ENCODE measurements at regions not wholly inside any gene's neighbourhood (a gene's known extent, or its start where the extent isn't known, plus 50 kb on each side); places are given as distances from the start of the nearest gene placed in this dataset.

- H3K9me3 ChIP-seq (ENCODE audit: low read length) = no peaks in the 10 kb centered on the region
- no peak for DNase-seq
- Mint-ChIP-seq H3K4me1 (no peaks in the 10 kb centered on the region), H3K27me3 (no peaks in the 10 kb centered on the region), H3K4me3 (no peak overlapping the region), H3K9me3 (peaks cover 2 to 9% (median 4%) of the 10 kb centered on the region in 5 donors), H3K27ac (no peak overlapping the region), H3K36me3 (no peaks in the 10 kb centered on the region)
- no peaks in the 10 kb centered on the region for H3K27me3 ChIP-seq (ENCODE audit: insufficient read depth, low read length, poor library complexity, severe bottlenecking)
- ChIA-PET POLR2A (no interaction called here), CTCF (no interaction called here)
- no peaks in the 10 kb centered on the region for H3K4me1 ChIP-seq (ENCODE audit: insufficient read depth, low read length)
- H3K36me3 ChIP-seq (ENCODE audit: insufficient read depth, low read length) = no peaks in the 10 kb centered on the region
- H3K4me3 ChIP-seq (ENCODE audit: low read length) = no peak overlapping the region
- no peak overlapping the region for H3K27ac ChIP-seq (ENCODE audit: low read depth, low read length)
Observed at GRCh38 chr5:51273021-51273420, 110.2 kb upstream of the ISL1 start.

GRCh38 chr5:51273871-51274270, 109.4 kb upstream of the ISL1 start:
- ChIA-PET POLR2A (no interaction called here), CTCF (no interaction called here)

DNA sequence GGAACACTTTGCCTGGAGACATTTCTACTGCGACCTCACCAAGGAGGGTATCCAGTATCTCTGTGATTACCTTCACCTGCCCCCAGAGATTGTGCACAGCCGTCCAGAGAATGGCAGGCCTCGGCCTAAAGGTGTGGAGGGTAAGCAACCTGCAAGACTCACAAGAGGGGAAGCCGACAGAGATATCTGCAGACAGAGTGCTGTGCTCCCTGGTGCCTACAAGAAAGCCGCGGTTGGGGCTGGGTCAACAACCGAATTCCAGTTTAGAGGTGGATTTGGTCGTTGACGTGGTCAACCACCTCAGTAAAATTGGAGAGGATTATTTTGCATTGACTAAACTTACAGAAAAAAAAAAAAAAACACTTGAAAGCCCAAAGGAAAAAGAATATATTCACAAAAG, 107.8 kb upstream of the ISL1 start:
- DNase-seq = no peak
- POLR2A ChIA-PET = no interaction called here
- no peak overlapping the region for H3K4me3 Mint-ChIP-seq

More at GRCh38 chr5:51273871-51274270, 109.4 kb upstream of the ISL1 start:
- Mint-ChIP-seq H3K27me3 (no peaks in the 10 kb centered on the region), H3K9me3 (peaks cover 3 to 9% (median 5%) of the 10 kb centered on the region in 5 donors), H3K4me1 (no peaks in the 10 kb centered on the region), H3K36me3 (no peaks in the 10 kb centered on the region), H3K4me3 (no peak overlapping the region), H3K27ac (no peak overlapping the region)
- Histone ChIP-seq H3K27me3 (ENCODE audit: insufficient read depth, low read length, poor library complexity, severe bottlenecking) (no peaks in the 10 kb centered on the region), H3K9me3 (ENCODE audit: low read length) (no peaks in the 10 kb centered on the region), H3K27ac (ENCODE audit: low read depth, low read length) (no peak overlapping the region), H3K4me1 (ENCODE audit: insufficient read depth, low read length) (no peaks in the 10 kb centered on the region), H3K36me3 (ENCODE audit: insufficient read depth, low read length) (no peaks in the 10 kb centered on the region), H3K4me3 (ENCODE audit: low read length) (no peak overlapping the region)
- DNase-seq = no peak

DNA sequence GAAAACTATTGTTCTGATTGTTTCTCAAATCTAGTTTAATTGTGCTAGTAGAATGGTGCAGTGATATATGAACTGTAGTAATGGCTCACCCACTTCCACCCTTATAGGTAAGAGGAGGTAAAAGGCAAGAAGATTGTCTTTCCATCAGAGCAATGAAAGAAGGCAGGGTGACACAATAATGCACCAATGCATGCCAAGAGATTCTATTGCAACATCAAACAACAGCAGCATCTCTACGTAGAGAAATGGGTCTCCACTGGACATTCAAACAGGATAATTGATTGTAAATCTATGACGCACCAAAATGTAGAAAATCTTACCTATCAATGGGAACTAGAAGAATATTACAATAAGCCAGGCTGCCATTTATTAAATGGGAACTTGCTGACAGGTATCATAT, 107.0 kb upstream of the ISL1 start:
- no peaks in the 10 kb centered on the region for H3K36me3 Mint-ChIP-seq
- no peaks in the 10 kb centered on the region for H3K4me1 Mint-ChIP-seq
- no peaks in the 10 kb centered on the region for H3K4me1 ChIP-seq (ENCODE audit: insufficient read depth, low read length)
- H3K27ac ChIP-seq (ENCODE audit: low read depth, low read length) = no peak overlapping the region
- no peaks in the 10 kb centered on the region for H3K27me3 Mint-ChIP-seq
- no peaks in the 10 kb centered on the region for H3K36me3 ChIP-seq (ENCODE audit: insufficient read depth, low read length)
- no peak overlapping the region for H3K4me3 Mint-ChIP-seq
- no peak for DNase-seq
- ChIA-PET CTCF (no interaction called here), POLR2A (no interaction called here)
- H3K9me3 Mint-ChIP-seq = peaks cover 4 to 11% (median 6%) of the 10 kb centered on the region in 5 donors
- H3K27ac Mint-ChIP-seq = no peak overlapping the region
- H3K27me3 ChIP-seq (ENCODE audit: insufficient read depth, low read length, poor library complexity, severe bottlenecking) = no peaks in the 10 kb centered on the region
- H3K9me3 ChIP-seq (ENCODE audit: low read length) = no peaks in the 10 kb centered on the region
- H3K4me3 ChIP-seq (ENCODE audit: low read length) = no peak overlapping the region

More for the DNA sequence above, 107.8 kb upstream of the ISL1 start:
- Mint-ChIP-seq H3K27ac (no peak overlapping the region), H3K4me1 (no peaks in the 10 kb centered on the region), H3K27me3 (no peaks in the 10 kb centered on the region), H3K9me3 (peaks cover 3 to 9% (median 5%) of the 10 kb centered on the region in 5 donors), H3K36me3 (no peaks in the 10 kb centered on the region)
- H3K27me3 ChIP-seq (ENCODE audit: insufficient read depth, low read length, poor library complexity, severe bottlenecking) = no peaks in the 10 kb centered on the region
- CTCF ChIA-PET = no interaction called here
- no peaks in the 10 kb centered on the region for H3K9me3 ChIP-seq (ENCODE audit: low read length)
- no peaks in the 10 kb centered on the region for H3K4me1 ChIP-seq (ENCODE audit: insufficient read depth, low read length)
- no peaks in the 10 kb centered on the region for H3K36me3 ChIP-seq (ENCODE audit: insufficient read depth, low read length)
- no peak overlapping the region for H3K4me3 ChIP-seq (ENCODE audit: low read length)
- H3K27ac ChIP-seq (ENCODE audit: low read depth, low read length) = no peak overlapping the region

GRCh38 chr5:51278539-51278938, 104.7 kb upstream of the ISL1 start:
- Histone ChIP-seq H3K36me3 (ENCODE audit: insufficient read depth, low read length) (no peaks in the 10 kb centered on the region), H3K27ac (ENCODE audit: low read depth, low read length) (no peak overlapping the region), H3K9me3 (ENCODE audit: low read length) (no peaks in the 10 kb centered on the region), H3K27me3 (ENCODE audit: insufficient read depth, low read length, poor library complexity, severe bottlenecking) (no peaks in the 10 kb centered on the region), H3K4me3 (ENCODE audit: low read length) (no peak overlapping the region), H3K4me1 (ENCODE audit: insufficient read depth, low read length) (no peaks in the 10 kb centered on the region)
- no peaks in the 10 kb centered on the region for H3K27me3 Mint-ChIP-seq
- H3K36me3 Mint-ChIP-seq = no peaks in the 10 kb centered on the region
- ChIA-PET POLR2A (no interaction called here), CTCF (no interaction called here)
- H3K4me3 Mint-ChIP-seq = no peak overlapping the region
- H3K9me3 Mint-ChIP-seq = peaks cover 4 to 5% (median 4%) of the 10 kb centered on the region in 5 donors
- H3K4me1 Mint-ChIP-seq = no peaks in the 10 kb centered on the region
- no peak for DNase-seq
- H3K27ac Mint-ChIP-seq = no peak overlapping the region

GRCh38 chr5:51279983-51280706, 103.1 kb upstream of the ISL1 start:
- Histone ChIP-seq H3K4me1 (ENCODE audit: insufficient read depth, low read length) (no peaks in the 10 kb centered on the region), H3K27ac (ENCODE audit: low read depth, low read length) (no peak overlapping the region), H3K36me3 (ENCODE audit: insufficient read depth, low read length) (no peaks in the 10 kb centered on the region), H3K4me3 (ENCODE audit: low read length) (no peak overlapping the region), H3K27me3 (ENCODE audit: insufficient read depth, low read length, poor library complexity, severe bottlenecking) (no peaks in the 10 kb centered on the region), H3K9me3 (ENCODE audit: low read length) (no peaks in the 10 kb centered on the region)
- Mint-ChIP-seq H3K9me3 (peaks cover 3 to 9% (median 4%) of the 10 kb centered on the region in 5 donors), H3K27ac (no peak overlapping the region), H3K4me1 (no peaks in the 10 kb centered on the region), H3K36me3 (no peaks in the 10 kb centered on the region), H3K4me3 (no peak overlapping the region), H3K27me3 (no peaks in the 10 kb centered on the region)
- POLR2A ChIA-PET = no interaction called here
- CTCF ChIA-PET = no interaction called here
- no peak for DNase-seq

GRCh38 chr5:51286046-51286445, 97.2 kb upstream of the ISL1 start:
- H3K9me3 Mint-ChIP-seq = peaks cover 0 to 12% (median 0%) of the 10 kb centered on the region in 5 donors
- Histone ChIP-seq H3K9me3 (ENCODE audit: low read length) (no peaks in the 10 kb centered on the region), H3K36me3 (ENCODE audit: insufficient read depth, low read length) (no peaks in the 10 kb centered on the region), H3K27me3 (ENCODE audit: insufficient read depth, low read length, poor library complexity, severe bottlenecking) (no peaks in the 10 kb centered on the region), H3K4me3 (ENCODE audit: low read length) (no peak overlapping the region), H3K4me1 (ENCODE audit: insufficient read depth, low read length) (no peaks in the 10 kb centered on the region), H3K27ac (ENCODE audit: low read depth, low read length) (no peak overlapping the region)
- H3K27ac Mint-ChIP-seq = no peak overlapping the region
- H3K27me3 Mint-ChIP-seq = no peaks in the 10 kb centered on the region
- H3K36me3 Mint-ChIP-seq = no peaks in the 10 kb centered on the region
- H3K4me3 Mint-ChIP-seq = no peak overlapping the region
- CTCF ChIA-PET = no interaction called here
- H3K4me1 Mint-ChIP-seq = no peaks in the 10 kb centered on the region
- DNase-seq = no peak
- POLR2A ChIA-PET = no interaction called here

DNA sequence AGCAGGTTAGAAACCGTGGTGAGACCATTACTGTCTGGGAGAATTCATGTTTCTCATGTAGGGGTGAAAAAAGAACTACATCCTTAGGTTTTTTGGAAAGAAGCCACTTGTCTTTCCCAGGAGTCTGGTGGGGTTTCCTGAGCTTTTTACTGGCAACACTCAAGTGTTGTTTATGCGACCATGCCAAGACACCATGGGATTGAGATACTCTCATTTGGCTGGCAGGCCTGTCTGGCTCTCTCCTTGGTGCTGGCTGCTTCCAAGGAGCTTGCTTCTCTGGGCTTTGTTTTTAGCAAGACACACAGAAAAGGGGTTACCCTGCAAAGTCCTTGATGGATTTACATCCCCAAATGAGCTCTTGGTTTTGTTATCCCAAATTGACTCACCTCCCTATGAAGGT, 80.9 kb upstream of the ISL1 start:
- H3K36me3 Mint-ChIP-seq = no peaks in the 10 kb centered on the region
- no peaks in the 10 kb centered on the region for H3K4me1 Mint-ChIP-seq
- POLR2A ChIA-PET = no interaction called here
- peaks cover 6 to 25% (median 9%) of the 10 kb centered on the region in 5 donors for H3K9me3 Mint-ChIP-seq
- CTCF ChIA-PET = no interaction called here
- no peak overlapping the region for H3K27ac Mint-ChIP-seq
- Histone ChIP-seq H3K36me3 (ENCODE audit: insufficient read depth, low read length) (no peaks in the 10 kb centered on the region), H3K9me3 (ENCODE audit: low read length) (no peaks in the 10 kb centered on the region), H3K4me3 (ENCODE audit: low read length) (no peak overlapping the region), H3K4me1 (ENCODE audit: insufficient read depth, low read length) (no peaks in the 10 kb centered on the region), H3K27ac (ENCODE audit: low read depth, low read length) (no peak overlapping the region), H3K27me3 (ENCODE audit: insufficient read depth, low read length, poor library complexity, severe bottlenecking) (no peaks in the 10 kb centered on the region)
- H3K4me3 Mint-ChIP-seq = no peak overlapping the region
- H3K27me3 Mint-ChIP-seq = no peaks in the 10 kb centered on the region
- DNase-seq = no peak

DNA sequence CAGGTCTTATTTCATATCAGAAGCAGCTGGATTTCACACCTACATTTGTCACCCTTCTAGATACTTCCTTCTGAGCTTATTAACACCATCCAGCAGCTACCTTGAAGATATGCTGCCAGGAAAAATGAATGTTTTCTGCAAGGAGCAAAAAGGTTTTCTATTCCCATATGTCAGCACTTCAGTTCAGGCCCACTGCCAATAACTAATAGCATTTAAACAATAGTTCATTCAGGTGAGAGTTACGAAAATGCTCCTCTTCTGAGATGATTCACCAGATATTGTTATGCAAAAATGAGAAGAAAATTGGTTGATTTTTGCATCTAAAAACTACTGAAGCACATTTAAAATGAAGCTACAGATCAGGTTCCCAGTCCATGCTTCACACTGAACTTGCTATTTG, 56.4 kb upstream of the ISL1 start:
- no peaks in the 10 kb centered on the region for H3K4me1 Mint-ChIP-seq
- no peaks in the 10 kb centered on the region for H3K36me3 ChIP-seq (ENCODE audit: insufficient read depth, low read length)
- H3K27ac ChIP-seq (ENCODE audit: low read depth, low read length) = no peak overlapping the region
- CTCF ChIA-PET = no interaction called here
- no peak overlapping the region for H3K4me3 ChIP-seq (ENCODE audit: low read length)
- no peak overlapping the region for H3K27ac Mint-ChIP-seq
- H3K4me1 ChIP-seq (ENCODE audit: insufficient read depth, low read length) = no peaks in the 10 kb centered on the region
- H3K27me3 Mint-ChIP-seq = no peaks in the 10 kb centered on the region
- H3K9me3 ChIP-seq (ENCODE audit: low read length) = no peaks in the 10 kb centered on the region
- DNase-seq = no peak
- POLR2A ChIA-PET = no interaction called here
- no peaks in the 10 kb centered on the region for H3K27me3 ChIP-seq (ENCODE audit: insufficient read depth, low read length, poor library complexity, severe bottlenecking)
- peaks cover 0 to 3% (median 2%) of the 10 kb centered on the region in 5 donors for H3K9me3 Mint-ChIP-seq
- H3K4me3 Mint-ChIP-seq = no peak overlapping the region
- no peaks in the 10 kb centered on the region for H3K36me3 Mint-ChIP-seq
